Dendritic cell treated with granulocyte-macrophage colony-stimulating factor and Interleukin-4, amounts not matched to agents 40 ng/mL and 50 ng/mL, for 4 days (primary cell): ENCODE measurements at regions not wholly inside any gene's neighbourhood (a gene's known extent, or its start where the extent isn't known, plus 50 kb on each side); places are given as distances from the start of the nearest gene placed in this dataset.

Experiments
- H3K27ac Mint-ChIP-seq: one replicate; pipeline ENCODE4 v1.8.0; 2022; ENCODE audit warnings: mild to moderate bottlenecking, mixed read lengths
- H3K27me3 Mint-ChIP-seq: one replicate; pipeline ENCODE4 v1.8.0; 2022; ENCODE audit warnings: mild to moderate bottlenecking, mixed read lengths
- H3K36me3 Mint-ChIP-seq: one replicate; pipeline ENCODE4 v1.8.0; 2022; ENCODE audit warnings: low read depth, mixed read lengths
- H3K4me1 Mint-ChIP-seq: one replicate; pipeline ENCODE4 v1.8.0; 2022; ENCODE audit warnings: low read depth, mixed read lengths
- H3K4me3 Mint-ChIP-seq: one replicate; pipeline ENCODE4 v1.8.0; 2022; ENCODE audit warnings: mild to moderate bottlenecking, moderate library complexity, mixed read lengths
- H3K9me3 Mint-ChIP-seq: one replicate; pipeline ENCODE4 v1.8.0; 2022; ENCODE audit warnings: mixed read lengths
- intact Hi-C: fragments of 100-400 bp; cut with micrococcal nuclease; formaldehyde crosslinking; loops from one replicate; pipeline ENCODE4 v1.15.0; 2022

- intact Hi-C loops: no loop called here
- H3K27me3 Mint-ChIP-seq: no peaks in the 10 kb centered on the region
- no peaks in the 10 kb centered on the region for H3K4me1 Mint-ChIP-seq
- H3K27ac Mint-ChIP-seq: no peak overlapping the region
- peaks cover 12% of the 10 kb centered on the region for H3K9me3 Mint-ChIP-seq
- no peaks in the 10 kb centered on the region for H3K36me3 Mint-ChIP-seq
- H3K4me3 Mint-ChIP-seq: no peak overlapping the region
Observed at GRCh38 chr1:58353168-58353567, 193.4 kb downstream of the OMA1 start.

DNA sequence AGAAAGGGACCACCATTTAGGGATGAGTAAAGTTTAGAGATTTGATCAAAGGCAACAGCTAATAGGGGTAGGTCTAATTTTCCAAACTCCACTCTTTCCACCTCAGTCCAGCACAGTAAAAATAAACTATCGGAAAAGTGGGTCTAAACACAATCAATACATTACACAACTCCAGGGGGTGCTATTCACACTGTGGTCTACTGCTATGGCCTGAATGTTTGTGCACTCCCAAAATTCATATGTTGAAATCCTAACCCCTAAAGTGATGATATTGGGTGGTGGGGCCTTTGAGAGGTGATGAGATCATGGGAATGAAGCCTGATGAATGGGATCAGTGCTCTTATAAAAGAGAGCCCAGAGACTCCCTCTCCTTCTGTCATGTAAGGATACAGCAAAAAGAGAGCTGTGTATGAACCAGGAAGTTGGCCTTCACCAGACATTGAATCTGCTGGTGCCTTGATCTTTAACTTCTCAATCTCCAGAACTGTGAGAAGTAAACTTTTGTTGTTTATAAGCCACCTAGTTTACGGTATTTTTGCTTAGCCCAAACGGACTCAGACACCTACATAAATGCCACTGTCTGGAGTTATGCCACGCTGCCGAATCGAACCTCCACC is 193.9 kb downstream of the OMA1 start:
- Mint-ChIP-seq H3K27ac (no peak overlapping the region), H3K4me1 (no peaks in the 10 kb centered on the region), H3K4me3 (no peak overlapping the region), H3K27me3 (no peaks in the 10 kb centered on the region), H3K36me3 (no peaks in the 10 kb centered on the region), H3K9me3 (peaks cover 12% of the 10 kb centered on the region)
- intact Hi-C loops: no loop called here

GRCh38 chr1:58346036-58346355 is 200.5 kb downstream of the OMA1 start:
- no peaks in the 10 kb centered on the region for H3K27me3 Mint-ChIP-seq
- H3K27ac Mint-ChIP-seq: no peak overlapping the region
- H3K4me1 Mint-ChIP-seq: no peaks in the 10 kb centered on the region
- no peaks in the 10 kb centered on the region for H3K36me3 Mint-ChIP-seq
- no peak overlapping the region for H3K4me3 Mint-ChIP-seq
- peaks cover 4% of the 10 kb centered on the region for H3K9me3 Mint-ChIP-seq
- intact Hi-C loops: no loop called here

DNA sequence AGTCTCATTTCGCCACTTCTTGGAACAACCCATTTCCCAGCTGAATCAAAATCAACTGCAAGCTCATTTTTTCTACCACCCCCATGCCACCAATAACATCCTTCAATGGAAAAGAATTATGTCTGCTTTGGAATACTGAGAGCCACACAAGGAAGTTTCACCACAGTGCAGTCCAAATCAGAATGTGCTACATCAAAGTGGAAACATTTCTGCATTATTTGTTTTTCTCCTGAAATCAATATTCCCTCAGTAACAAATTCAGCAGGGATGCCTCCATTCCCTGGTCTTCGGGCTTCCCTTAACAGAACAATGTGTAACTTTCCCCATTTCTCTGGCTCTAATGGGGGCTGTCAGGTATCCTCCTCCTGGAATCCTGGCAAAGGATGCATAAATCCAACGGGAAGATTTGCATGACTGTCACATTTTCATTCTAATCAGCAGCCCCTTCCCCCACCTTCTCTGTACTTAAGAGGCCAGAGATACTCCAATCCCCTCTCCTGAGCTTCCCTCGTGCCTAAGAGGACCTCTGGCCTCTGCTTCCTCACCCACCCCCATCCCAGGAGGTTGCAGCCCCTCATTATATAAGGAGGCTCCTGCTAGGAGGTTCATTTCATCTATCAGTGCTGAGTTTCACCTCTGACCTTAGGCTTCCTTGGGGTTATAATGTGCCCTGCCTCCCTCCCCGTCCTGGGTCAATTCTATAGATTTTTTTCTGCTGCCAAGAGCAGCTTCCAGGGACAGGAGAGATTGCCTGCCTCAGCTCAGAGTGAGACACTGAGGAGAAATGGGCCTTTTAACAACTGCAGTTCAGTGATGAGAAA is 201.1 kb downstream of the OMA1 start:
- no peak overlapping the region for H3K27ac Mint-ChIP-seq
- no peaks in the 10 kb centered on the region for H3K9me3 Mint-ChIP-seq
- H3K4me3 Mint-ChIP-seq: no peak overlapping the region
- H3K36me3 Mint-ChIP-seq: no peaks in the 10 kb centered on the region
- H3K27me3 Mint-ChIP-seq: no peaks in the 10 kb centered on the region
- intact Hi-C loops: no loop called here
- no peaks in the 10 kb centered on the region for H3K4me1 Mint-ChIP-seq

DNA sequence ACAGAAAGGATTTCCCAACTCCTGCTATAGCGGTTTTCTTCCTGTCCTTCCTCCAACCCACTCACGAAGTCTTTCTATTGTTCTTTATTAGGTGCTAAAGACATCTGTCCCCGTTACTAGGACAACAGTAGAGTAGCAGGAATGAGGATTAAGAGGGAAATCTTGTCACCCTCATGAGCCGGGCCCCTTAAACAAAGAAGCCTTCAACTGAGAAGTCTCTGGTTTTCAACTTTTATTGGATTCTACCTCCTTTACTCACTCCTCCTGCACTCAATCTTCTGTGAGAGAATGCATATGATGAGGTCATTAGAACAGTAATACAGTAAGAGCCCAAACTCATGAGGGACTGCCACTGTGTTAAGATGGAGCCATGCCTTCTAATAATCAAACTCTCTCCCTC is 206.3 kb downstream of the OMA1 start:
- no peak overlapping the region for H3K4me3 Mint-ChIP-seq
- H3K36me3 Mint-ChIP-seq: no peaks in the 10 kb centered on the region
- no peaks in the 10 kb centered on the region for H3K27me3 Mint-ChIP-seq
- intact Hi-C loops: no loop called here
- no peaks in the 10 kb centered on the region for H3K9me3 Mint-ChIP-seq
- H3K27ac Mint-ChIP-seq: no peak overlapping the region
- no peaks in the 10 kb centered on the region for H3K4me1 Mint-ChIP-seq

DNA sequence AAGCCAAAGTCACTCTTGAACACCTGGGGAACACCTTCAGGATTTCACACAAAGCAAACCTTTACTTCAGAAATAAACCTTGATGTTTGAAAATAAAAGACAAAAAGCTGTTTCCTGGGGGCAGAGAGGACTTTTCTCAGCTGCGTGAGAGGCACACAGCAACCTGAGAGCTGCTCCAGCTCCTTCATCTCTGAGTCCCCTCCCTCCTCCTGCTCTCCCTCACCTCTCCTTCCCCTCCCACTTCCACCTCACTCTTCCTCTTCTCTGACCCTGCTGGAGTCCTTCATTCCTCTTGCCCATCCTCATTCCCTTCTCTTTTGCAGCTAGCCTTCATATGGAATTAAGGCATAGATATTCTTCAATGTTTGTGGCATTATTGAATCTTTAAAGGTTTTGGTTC is 208.4 kb downstream of the OMA1 start:
- Mint-ChIP-seq H3K9me3 (no peaks in the 10 kb centered on the region), H3K27ac (no peak overlapping the region), H3K4me1 (no peaks in the 10 kb centered on the region), H3K4me3 (no peak overlapping the region), H3K27me3 (no peaks in the 10 kb centered on the region), H3K36me3 (no peaks in the 10 kb centered on the region)
- intact Hi-C loops: no loop called here

DNA sequence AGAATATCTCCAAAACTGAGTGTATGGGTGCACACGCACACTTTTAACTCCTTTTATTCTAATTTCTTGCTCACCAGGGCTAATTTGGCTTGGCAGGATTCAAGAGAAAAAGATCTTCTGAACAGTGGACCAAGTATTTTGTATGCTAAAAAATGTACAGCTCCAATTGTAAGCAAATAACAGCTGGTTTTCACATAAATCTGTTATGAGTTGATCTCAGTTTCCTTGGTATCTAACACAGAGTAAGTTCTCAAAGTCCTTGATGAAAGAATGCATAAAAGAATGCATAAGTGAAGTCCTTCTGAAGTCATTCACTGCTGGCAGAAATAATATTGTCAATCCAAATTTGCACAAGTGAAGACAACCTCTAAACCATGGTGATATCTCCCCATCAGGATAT is 213.0 kb downstream of the OMA1 start:
- H3K27me3 Mint-ChIP-seq: no peaks in the 10 kb centered on the region
- no peak overlapping the region for H3K4me3 Mint-ChIP-seq
- no peak overlapping the region for H3K27ac Mint-ChIP-seq
- no peaks in the 10 kb centered on the region for H3K9me3 Mint-ChIP-seq
- H3K4me1 Mint-ChIP-seq: no peaks in the 10 kb centered on the region
- intact Hi-C loops: no loop called here
- no peaks in the 10 kb centered on the region for H3K36me3 Mint-ChIP-seq

DNA sequence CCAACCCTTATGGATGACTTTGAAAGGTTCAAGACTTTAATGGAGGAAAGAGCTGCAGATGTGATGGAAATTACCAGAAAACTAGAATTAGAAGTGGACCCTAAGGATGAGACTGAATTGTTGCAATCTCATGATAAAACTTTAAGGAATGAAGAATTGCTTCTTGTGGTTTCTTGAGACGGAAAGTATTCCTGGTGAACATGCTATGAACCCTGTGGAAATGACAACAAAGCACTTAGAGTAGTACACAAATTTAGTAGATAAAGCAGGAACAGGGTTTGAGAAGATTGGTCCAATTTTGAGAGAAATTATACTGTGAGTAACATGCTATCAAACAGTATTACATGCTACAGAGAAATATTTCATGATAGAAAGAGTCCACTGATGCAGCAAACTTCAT is 215.4 kb downstream of the OMA1 start:
- no peaks in the 10 kb centered on the region for H3K36me3 Mint-ChIP-seq
- intact Hi-C loops: no loop called here
- H3K4me3 Mint-ChIP-seq: no peak overlapping the region
- H3K9me3 Mint-ChIP-seq: no peaks in the 10 kb centered on the region
- H3K27me3 Mint-ChIP-seq: no peaks in the 10 kb centered on the region
- H3K4me1 Mint-ChIP-seq: no peaks in the 10 kb centered on the region
- H3K27ac Mint-ChIP-seq: no peak overlapping the region

DNA sequence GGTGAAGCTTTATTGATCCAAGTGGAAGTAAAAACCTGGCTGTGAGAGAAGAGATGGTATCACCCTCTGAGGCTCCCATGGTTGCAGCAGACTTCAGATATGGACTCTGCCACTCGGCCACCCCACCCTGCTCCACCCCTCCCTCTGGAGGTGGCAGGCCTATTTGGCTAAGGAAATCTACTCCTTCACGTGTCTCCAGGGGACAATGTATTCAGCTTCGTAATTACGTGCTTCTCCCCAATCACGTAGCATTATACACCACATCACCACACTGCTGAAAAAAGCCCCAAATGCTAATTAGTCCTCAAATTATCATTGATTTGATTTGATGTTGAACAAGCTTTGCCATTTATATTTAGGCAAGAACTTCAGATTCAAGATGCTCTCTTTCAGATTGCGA is 220.7 kb downstream of the OMA1 start:
- no peaks in the 10 kb centered on the region for H3K27me3 Mint-ChIP-seq
- intact Hi-C loops: no loop called here
- H3K9me3 Mint-ChIP-seq: peaks cover 7% of the 10 kb centered on the region
- no peak overlapping the region for H3K4me3 Mint-ChIP-seq
- no peaks in the 10 kb centered on the region for H3K36me3 Mint-ChIP-seq
- H3K4me1 Mint-ChIP-seq: no peaks in the 10 kb centered on the region
- no peak overlapping the region for H3K27ac Mint-ChIP-seq

DNA sequence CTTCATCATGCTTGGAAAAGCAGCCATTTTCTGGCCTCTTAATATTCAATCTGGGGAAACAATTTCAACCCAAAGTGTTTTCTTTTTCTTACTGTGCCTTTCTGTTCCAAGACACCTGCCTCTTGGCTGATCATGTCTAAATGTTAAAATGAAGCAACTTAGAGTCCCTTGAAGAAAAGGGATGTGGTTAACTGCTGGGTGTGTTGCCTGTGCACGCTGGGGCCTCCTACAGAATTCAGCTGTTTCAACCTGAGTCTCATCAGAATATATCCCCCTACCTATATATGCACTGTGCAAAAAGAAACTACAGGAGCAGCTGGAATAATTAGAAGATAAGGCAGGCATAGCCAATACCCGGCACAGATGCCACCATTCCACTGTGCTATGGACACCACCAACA is 222.0 kb downstream of the OMA1 start:
- Mint-ChIP-seq H3K4me3 (no peak overlapping the region), H3K9me3 (peaks cover 10% of the 10 kb centered on the region), H3K36me3 (no peaks in the 10 kb centered on the region), H3K27ac (no peak overlapping the region), H3K27me3 (no peaks in the 10 kb centered on the region), H3K4me1 (no peaks in the 10 kb centered on the region)
- intact Hi-C loops: no loop called here

- Mint-ChIP-seq H3K9me3 (peaks cover 10% of the 10 kb centered on the region), H3K27me3 (no peaks in the 10 kb centered on the region), H3K4me1 (no peaks in the 10 kb centered on the region), H3K36me3 (no peaks in the 10 kb centered on the region), H3K4me3 (no peak overlapping the region), H3K27ac (no peak overlapping the region)
- intact Hi-C loops: no loop called here
Observed at GRCh38 chr1:58318157-58319005, 228.1 kb downstream of the OMA1 start.

GRCh38 chr1:58317694-58318093 is 228.8 kb downstream of the OMA1 start:
- Mint-ChIP-seq H3K27ac (no peak overlapping the region), H3K9me3 (peaks cover 10% of the 10 kb centered on the region), H3K4me1 (no peaks in the 10 kb centered on the region), H3K27me3 (no peaks in the 10 kb centered on the region), H3K4me3 (no peak overlapping the region), H3K36me3 (no peaks in the 10 kb centered on the region)
- intact Hi-C loops: no loop called here

- H3K4me3 Mint-ChIP-seq: no peak overlapping the region
- H3K36me3 Mint-ChIP-seq: no peaks in the 10 kb centered on the region
- H3K9me3 Mint-ChIP-seq: peaks cover 10% of the 10 kb centered on the region
- no peak overlapping the region for H3K27ac Mint-ChIP-seq
- intact Hi-C loops: no loop called here
- no peaks in the 10 kb centered on the region for H3K4me1 Mint-ChIP-seq
- no peaks in the 10 kb centered on the region for H3K27me3 Mint-ChIP-seq
Observed at GRCh38 chr1:58317086-58317485, 229.4 kb downstream of the OMA1 start.

DNA sequence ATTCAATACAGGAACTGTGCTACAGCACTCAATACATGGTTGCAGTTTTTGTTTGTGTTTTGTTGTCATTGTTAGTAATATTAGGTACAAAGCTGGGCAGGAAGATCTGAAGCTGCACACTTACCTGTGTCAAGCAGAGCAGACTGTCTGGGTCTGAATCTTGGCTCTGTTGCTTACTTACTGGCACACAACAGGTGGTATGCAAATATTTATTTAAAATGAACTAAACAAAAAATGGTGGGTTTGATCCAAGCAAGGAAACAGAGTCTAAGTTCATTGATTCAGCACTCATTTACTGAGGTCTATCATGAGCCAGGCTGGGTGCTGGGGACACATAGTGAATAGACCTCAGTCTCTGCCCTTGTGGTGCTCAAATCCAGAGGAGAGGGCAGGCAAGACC is 230.4 kb downstream of the OMA1 start:
- Mint-ChIP-seq H3K4me1 (no peaks in the 10 kb centered on the region), H3K9me3 (peaks cover 6% of the 10 kb centered on the region), H3K27me3 (no peaks in the 10 kb centered on the region), H3K36me3 (no peaks in the 10 kb centered on the region), H3K4me3 (no peak overlapping the region), H3K27ac (no peak overlapping the region)
- intact Hi-C loops: no loop called here
